Mesothelial cell of epicardium (in vitro differentiated cells): ENCODE measurements at regions not wholly inside any gene's neighbourhood (a gene's known extent, or its start where the extent isn't known, plus 50 kb on each side); places are given as distances from the start of the nearest gene placed in this dataset.
A peak's percentile ranks its signal among the peaks of the same experiment; 100 is the strongest.

Source experiments
- DNase-seq, 2 experiments: peaks; one replicate each; pipeline ENCODE4 v3.0.0; 2021; ENCODE audit warnings: low spot score in 2 of 2; ENCODE audit not compliant: unreplicated experiment in 2 of 2
- H3K27ac Mint-ChIP-seq: 2 replicates; pipeline ENCODE4 v1.8.0; 2021; ENCODE audit warnings: mixed read lengths
- H3K27me3 Mint-ChIP-seq: 2 replicates; pipeline ENCODE4 v1.8.0; 2021; ENCODE audit warnings: low read depth, mixed read lengths
- H3K36me3 Mint-ChIP-seq: 2 replicates; pipeline ENCODE4 v1.8.0; 2021; ENCODE audit warnings: mixed read lengths
- H3K4me1 Mint-ChIP-seq: 2 replicates; pipeline ENCODE4 v1.8.0; 2021; ENCODE audit warnings: mixed read lengths
- H3K4me3 Mint-ChIP-seq: 2 replicates; pipeline ENCODE4 v1.8.0; 2021; ENCODE audit warnings: mild to moderate bottlenecking, moderate library complexity, mixed read lengths
- H3K9me3 Mint-ChIP-seq: 2 replicates; pipeline ENCODE4 v1.8.0; 2021; ENCODE audit warnings: mixed read lengths
- TF ChIP-seq, protein P1 (sequence below): fragments of 200-600 bp; sonication (generic); IDR thresholded peaks from one replicate; pipeline ENCODE4 v1.5.0; 2021; ENCODE audit warnings: antibody characterized with exemption; ENCODE audit not compliant: unreplicated experiment

DNA sequence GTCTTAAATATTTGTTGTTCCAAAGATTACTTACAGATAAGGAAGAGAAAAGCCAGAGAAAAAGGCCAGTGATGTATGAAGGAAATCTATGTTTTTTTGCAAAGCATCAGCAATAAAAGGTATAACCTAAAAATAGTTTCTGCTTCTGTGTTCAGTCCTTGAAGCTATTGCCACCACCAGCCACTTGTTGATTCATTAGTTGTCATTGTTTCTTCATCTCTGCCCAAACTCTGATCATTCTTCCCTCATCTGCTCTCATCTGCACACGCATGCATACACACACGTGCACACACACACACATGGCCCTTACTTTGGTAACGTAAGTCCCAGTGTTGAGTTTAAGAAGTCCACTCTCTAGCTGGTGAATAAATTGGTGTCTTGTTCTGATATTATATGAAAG, 540.7 kb downstream of the GATA3 start:
- Mint-ChIP-seq H3K9me3 (no peaks in the 10 kb centered on the region), H3K27ac (peak overlapping the region; percentile 37), H3K36me3 (no peaks in the 10 kb centered on the region), H3K4me3 (no peak overlapping the region), H3K27me3 (no peaks in the 10 kb centered on the region), H3K4me1 (peaks cover 53% of the 10 kb centered on the region)
- DNase-seq: no peak
- TF ChIP-seq, protein P1, sequence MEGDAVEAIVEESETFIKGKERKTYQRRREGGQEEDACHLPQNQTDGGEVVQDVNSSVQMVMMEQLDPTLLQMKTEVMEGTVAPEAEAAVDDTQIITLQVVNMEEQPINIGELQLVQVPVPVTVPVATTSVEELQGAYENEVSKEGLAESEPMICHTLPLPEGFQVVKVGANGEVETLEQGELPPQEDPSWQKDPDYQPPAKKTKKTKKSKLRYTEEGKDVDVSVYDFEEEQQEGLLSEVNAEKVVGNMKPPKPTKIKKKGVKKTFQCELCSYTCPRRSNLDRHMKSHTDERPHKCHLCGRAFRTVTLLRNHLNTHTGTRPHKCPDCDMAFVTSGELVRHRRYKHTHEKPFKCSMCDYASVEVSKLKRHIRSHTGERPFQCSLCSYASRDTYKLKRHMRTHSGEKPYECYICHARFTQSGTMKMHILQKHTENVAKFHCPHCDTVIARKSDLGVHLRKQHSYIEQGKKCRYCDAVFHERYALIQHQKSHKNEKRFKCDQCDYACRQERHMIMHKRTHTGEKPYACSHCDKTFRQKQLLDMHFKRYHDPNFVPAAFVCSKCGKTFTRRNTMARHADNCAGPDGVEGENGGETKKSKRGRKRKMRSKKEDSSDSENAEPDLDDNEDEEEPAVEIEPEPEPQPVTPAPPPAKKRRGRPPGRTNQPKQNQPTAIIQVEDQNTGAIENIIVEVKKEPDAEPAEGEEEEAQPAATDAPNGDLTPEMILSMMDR: no peak

DNA sequence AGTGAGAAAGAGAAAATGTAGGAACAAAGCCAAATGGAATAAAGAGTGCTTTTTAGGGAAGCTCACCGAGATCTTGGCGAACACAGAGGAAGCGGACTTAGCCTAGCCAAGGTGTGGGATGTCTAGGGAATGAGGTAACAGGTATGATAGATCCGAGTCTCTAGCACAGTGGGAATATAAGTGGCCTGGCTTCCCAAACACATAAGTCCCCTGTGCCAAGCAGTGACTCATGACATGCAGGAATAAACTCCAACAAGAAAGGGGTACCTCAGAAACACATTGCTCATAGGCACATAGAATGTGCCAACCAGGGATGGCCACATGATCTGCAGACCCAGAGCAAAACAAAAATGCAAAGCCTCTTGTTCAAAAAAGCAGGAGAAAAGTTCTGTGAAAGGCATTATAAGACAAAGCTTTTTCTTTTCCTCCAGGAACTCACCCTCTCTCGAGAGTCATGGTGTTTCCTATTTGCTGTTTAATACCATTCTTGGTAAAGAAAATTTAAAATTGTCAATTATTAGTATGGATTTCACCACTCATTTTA, 542.5 kb downstream of the GATA3 start:
- no peak for DNase-seq
- Mint-ChIP-seq H3K27me3 (no peaks in the 10 kb centered on the region), H3K27ac (peak overlapping the region; percentile 29), H3K9me3 (no peaks in the 10 kb centered on the region), H3K4me1 (peaks cover 41% of the 10 kb centered on the region), H3K36me3 (no peaks in the 10 kb centered on the region), H3K4me3 (no peak overlapping the region)
- TF ChIP-seq, protein P1: no peak

DNA sequence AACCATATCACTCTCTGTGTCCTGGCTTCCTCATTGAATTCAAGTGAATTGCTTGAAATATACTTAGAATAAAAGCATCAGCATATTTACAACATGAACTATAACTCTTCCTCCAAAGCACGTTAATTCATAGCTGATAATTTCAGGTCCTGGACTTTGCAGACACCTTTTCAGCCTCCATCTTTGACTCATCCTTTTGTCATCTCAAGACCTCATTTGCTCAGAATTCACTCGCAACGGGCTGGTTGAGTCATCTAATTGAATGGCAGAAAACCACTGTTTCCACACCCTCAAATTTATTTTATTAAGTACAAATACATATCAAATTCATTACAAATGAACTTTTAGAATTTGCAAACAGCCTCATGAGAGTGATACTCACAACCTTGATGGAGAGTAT, 545.7 kb downstream of the GATA3 start:
- H3K36me3 Mint-ChIP-seq: no peaks in the 10 kb centered on the region
- H3K27me3 Mint-ChIP-seq: no peaks in the 10 kb centered on the region
- H3K9me3 Mint-ChIP-seq: peaks cover 15% of the 10 kb centered on the region
- H3K4me1 Mint-ChIP-seq: peaks cover 19% of the 10 kb centered on the region
- DNase-seq: no peak
- H3K4me3 Mint-ChIP-seq: no peak overlapping the region
- TF ChIP-seq, protein P1: no peak
- no peak overlapping the region for H3K27ac Mint-ChIP-seq

DNA sequence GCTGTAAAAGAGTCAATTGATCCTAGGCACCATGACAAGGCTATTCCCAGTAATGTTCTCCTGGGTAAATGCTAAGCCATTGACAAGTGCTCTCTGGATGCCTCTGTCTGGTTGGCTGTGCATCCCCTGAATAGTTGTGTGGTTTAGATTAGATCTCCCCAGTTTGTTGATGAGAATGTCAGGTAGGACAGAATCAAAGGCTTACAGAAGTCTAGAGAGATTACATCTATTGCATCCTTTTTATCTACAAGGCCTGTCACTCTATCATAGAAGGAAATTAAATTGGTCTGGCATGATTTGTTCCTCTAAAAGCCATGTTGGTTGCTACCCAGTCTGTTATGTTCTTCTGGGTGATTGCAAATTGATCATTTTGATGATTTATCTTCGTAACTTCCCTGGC, 548.3 kb downstream of the GATA3 start:
- no peak overlapping the region for H3K27ac Mint-ChIP-seq

DNA sequence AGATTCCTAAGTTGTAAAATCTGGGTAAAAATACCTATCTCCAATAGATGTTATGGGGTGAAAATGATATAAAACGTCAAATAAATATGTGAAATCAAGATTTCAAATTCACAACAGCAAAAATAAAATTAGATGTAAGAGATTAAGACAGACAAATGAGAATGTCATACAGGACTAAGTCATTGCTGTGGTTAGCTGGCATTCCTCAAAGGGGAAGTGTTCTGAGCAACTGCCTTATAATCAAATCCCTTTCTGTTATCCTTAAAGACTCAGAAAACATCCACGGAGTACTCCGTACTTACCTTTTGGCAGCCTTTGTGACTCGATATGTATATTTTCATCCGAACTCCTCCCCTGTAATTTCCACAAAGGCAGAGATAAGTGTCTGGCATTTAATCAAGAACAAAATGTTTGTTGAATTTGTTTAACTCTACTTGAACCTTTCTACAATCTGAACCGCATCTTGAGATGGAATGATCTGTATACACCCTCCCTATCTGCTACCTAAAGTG, 559.6 kb downstream of the GATA3 start:
- H3K4me3 Mint-ChIP-seq: no peak overlapping the region
- H3K27ac Mint-ChIP-seq: peak overlapping the region; percentile 54
- H3K27me3 Mint-ChIP-seq: no peaks in the 10 kb centered on the region
- H3K9me3 Mint-ChIP-seq: peaks cover 20% of the 10 kb centered on the region
- no peak for DNase-seq
- TF ChIP-seq, protein P1: no peak
- peaks cover 4% of the 10 kb centered on the region for H3K36me3 Mint-ChIP-seq
- H3K4me1 Mint-ChIP-seq: peaks cover 34% of the 10 kb centered on the region

More for the DNA sequence above, 548.3 kb downstream of the GATA3 start:
- peaks cover 15% of the 10 kb centered on the region for H3K36me3 Mint-ChIP-seq
- H3K4me1 Mint-ChIP-seq: no peaks in the 10 kb centered on the region
- no peak overlapping the region for H3K4me3 Mint-ChIP-seq
- DNase-seq: no peak
- TF ChIP-seq, protein P1: no peak
- peaks cover 31% of the 10 kb centered on the region for H3K9me3 Mint-ChIP-seq
- no peaks in the 10 kb centered on the region for H3K27me3 Mint-ChIP-seq

DNA sequence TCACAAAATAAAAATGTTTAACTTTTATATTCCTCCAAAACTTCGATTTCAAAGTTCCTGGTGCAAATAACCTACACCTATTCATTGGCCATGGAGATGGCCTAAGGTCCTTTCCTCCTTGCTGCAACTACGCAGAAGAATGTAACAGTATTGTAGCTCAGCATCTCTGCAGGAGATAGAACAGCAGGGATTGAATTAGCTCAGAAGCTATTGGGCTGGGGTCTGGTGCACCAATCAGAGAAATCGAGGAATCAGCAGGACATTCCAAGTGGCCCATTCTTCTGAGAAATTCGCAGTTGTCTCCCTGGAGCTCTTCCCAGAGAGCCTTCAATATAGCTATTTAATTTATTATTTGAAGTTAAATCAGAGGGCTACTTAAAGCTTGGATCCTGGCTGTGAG, 560.6 kb downstream of the GATA3 start:
- Mint-ChIP-seq H3K9me3 (peaks cover 15% of the 10 kb centered on the region), H3K27me3 (no peaks in the 10 kb centered on the region), H3K36me3 (peaks cover 4% of the 10 kb centered on the region), H3K4me1 (peaks cover 35% of the 10 kb centered on the region), H3K27ac (no peak overlapping the region), H3K4me3 (no peak overlapping the region)
- no peak for DNase-seq
- TF ChIP-seq, protein P1: no peak
